GM19395 (cell line): ENCODE measurements at regions not wholly inside any gene's neighbourhood (a gene's known extent, or its start where the extent isn't known, plus 50 kb on each side); places are given as distances from the start of the nearest gene placed in this dataset.
"Not testable (repeated sequence)": the region's sequence is repeated elsewhere in the genome, so short reads cannot be mapped to it uniquely, and the experiment has no call there.

Source experiments
- ATAC-seq: cut with Tn5 transposase; IDR thresholded peaks from one replicate; pipeline ENCODE4 v1.9.1; 2021; ENCODE audit warnings: mild to moderate bottlenecking, moderate library complexity; ENCODE audit not compliant: unreplicated experiment

GRCh38 chr3:66629150-66629981, 128.5 kb upstream of the LRIG1 start:
- ATAC-seq = no peak

GRCh38 chr3:66629982-66630368, 129.2 kb upstream of the LRIG1 start:
- ATAC-seq = no peak

- ATAC-seq = no peak
These were observed 132.9 kb upstream of the LRIG1 start for GRCh38 chr3:66633402-66634381.

- ATAC-seq = no peak
These were observed 137.9 kb upstream of the LRIG1 start for GRCh38 chr3:66638717-66639116.

GRCh38 chr3:66639809-66640356, 139.1 kb upstream of the LRIG1 start:
- ATAC-seq = no peak

GRCh38 chr3:66642019-66642418, 141.2 kb upstream of the LRIG1 start:
- ATAC-seq = no peak

- no peak for ATAC-seq
These were observed 141.7 kb upstream of the LRIG1 start for GRCh38 chr3:66642484-66642883.

GRCh38 chr3:66644549-66644948, 143.7 kb upstream of the LRIG1 start:
- ATAC-seq = no peak

GRCh38 chr3:66648975-66649374, 148.2 kb upstream of the LRIG1 start:
- ATAC-seq = no peak

GRCh38 chr3:66651520-66651919, 150.7 kb upstream of the LRIG1 start:
- not testable (repeated sequence) for ATAC-seq

GRCh38 chr3:66652100-66652499, 151.3 kb upstream of the LRIG1 start:
- ATAC-seq = not testable (repeated sequence)

GRCh38 chr3:66655044-66655443, 154.2 kb upstream of the LRIG1 start:
- ATAC-seq = no peak

GRCh38 chr3:66655671-66656070, 154.8 kb upstream of the LRIG1 start:
- no peak for ATAC-seq

- no peak for ATAC-seq
These were observed 155.8 kb upstream of the LRIG1 start for GRCh38 chr3:66656609-66657008.

GRCh38 chr3:66659056-66659455, 158.2 kb upstream of the LRIG1 start:
- no peak for ATAC-seq

GRCh38 chr3:66661628-66662027, 160.8 kb upstream of the LRIG1 start:
- ATAC-seq = no peak

GRCh38 chr3:66662894-66663293, 162.1 kb upstream of the LRIG1 start:
- no peak for ATAC-seq

- no peak for ATAC-seq
These were observed 164.3 kb upstream of the LRIG1 start for GRCh38 chr3:66665021-66665695.

GRCh38 chr3:66666362-66666761, 165.5 kb upstream of the LRIG1 start:
- no peak for ATAC-seq

- no peak for ATAC-seq
These were observed 166.4 kb upstream of the LRIG1 start for GRCh38 chr3:66667263-66667662.

- no peak for ATAC-seq
These were observed 170.5 kb upstream of the LRIG1 start for GRCh38 chr3:66671291-66671690.
